Endothelial cell of umbilical vein (primary cell): ENCODE measurements at regions not wholly inside any gene's neighbourhood (a gene's known extent, or its start where the extent isn't known, plus 50 kb on each side); places are given as distances from the start of the nearest gene placed in this dataset.

Experiments used
- BruUV-seq: library from RNA; stranded (reverse); fragments of 400-500 nt; replicated peaks from 2 replicates; lab custom pipeline; 2021; lab: Mats Ljungman, UMichigan
- CTCF ChIA-PET: fragments of 300-600, 350-600 bp; sonication (Branson Sonifier 250); formaldehyde crosslinking; loops from one replicate; lab custom pipeline; 2021; ENCODE audit warnings: antibody characterized with exemption, inconsistent platforms; lab: Charles Lee
- POLR2A ChIA-PET: fragments of 300-600, 350-600 bp; sonication (Branson Sonifier 250); formaldehyde crosslinking; loops from one replicate; lab custom pipeline; 2021; ENCODE audit warnings: antibody characterized with exemption, inconsistent platforms; lab: Charles Lee
- DNase-seq: peaks from one replicate; pipeline ENCODE4 v3.0.0-alpha.2; 2011; ENCODE audit warnings: low read depth, low spot score
- FAIRE-seq: peaks from 2 replicates; lab custom pipeline; 2011; peaks lifted over from hg19 to GRCh38; lab: Jason Lieb, UNC
- H2AFZ ChIP-seq: 2 replicates; pipeline ENCODE4 v1.6.0; 2012; ENCODE audit warnings: low read depth, low read length, control low read depth, inconsistent platforms
- H3K27ac ChIP-seq: 2 replicates; pipeline ENCODE4 v1.5.1; 2011; ENCODE audit warnings: low read depth, mild to moderate bottlenecking, control low read depth, low read length, moderate library complexity; ENCODE audit not compliant: insufficient read depth
- H3K27me3 ChIP-seq, 2 experiments: 2 replicates each; pipeline versions ENCODE4 v1.6.0 to v1.6.1; 2011; ENCODE audit warnings: low read length in 2 of 2, mixed read lengths in 1 of 2; ENCODE audit not compliant: control insufficient read depth in 2 of 2, insufficient read depth in 2 of 2
- H3K36me3 ChIP-seq, 2 experiments: 2 replicates in 1 of 2; 3 replicates in 1 of 2; pipeline ENCODE4 v1.5.1; 2011; ENCODE audit warnings: low read length in 2 of 2, mild to moderate bottlenecking in 1 of 2, moderate library complexity in 1 of 2; ENCODE audit not compliant: control insufficient read depth in 2 of 2, insufficient read depth in 2 of 2; ENCODE audit errors: extremely low read depth in 1 of 2
- H3K4me1 ChIP-seq: 3 replicates; pipeline ENCODE4 v1.5.1; 2011; ENCODE audit warnings: mild to moderate bottlenecking, low read length; ENCODE audit not compliant: control insufficient read depth, insufficient read depth; ENCODE audit errors: extremely low read depth
- H3K4me2 ChIP-seq: 2 replicates; pipeline ENCODE4 v1.6.1; 2011; ENCODE audit warnings: low read length, control low read depth, mixed read lengths; ENCODE audit not compliant: insufficient read depth
- H3K4me3 ChIP-seq, 3 experiments: fragments of 200-600 bp in 1 of 3; sonication (generic), shearing (Covaris generic) in 1 of 3; replicated peaks in 1 of 3; 2 replicates each; pipeline ENCODE4 v1.5.1; 2011 to 2016; ENCODE audit warnings: control low read depth in 3 of 3, low read length in 3 of 3, mild to moderate bottlenecking in 2 of 3, inconsistent platforms in 1 of 3, low read depth in 1 of 3, moderate library complexity in 1 of 3; ENCODE audit not compliant: insufficient read depth in 1 of 3
- H3K79me2 ChIP-seq: 2 replicates; pipeline ENCODE4 v1.6.0; 2012; ENCODE audit warnings: low read length, inconsistent platforms; ENCODE audit not compliant: control insufficient read depth, insufficient read depth
- H3K9ac ChIP-seq: replicated peaks from 2 replicates; pipeline ENCODE3; 2011; ENCODE audit warnings: low read length, control low read depth; ENCODE audit not compliant: insufficient read depth; ENCODE audit errors: extremely low read depth
- H3K9me1 ChIP-seq: replicated peaks from 3 replicates; pipeline ENCODE4 v1.6.0; 2011; ENCODE audit warnings: mild to moderate bottlenecking, low read length; ENCODE audit not compliant: control insufficient read depth, insufficient read depth; ENCODE audit errors: extremely low read depth
- H3K9me3 ChIP-seq: replicated peaks from 2 replicates; pipeline ENCODE4 v1.5.1; 2012; ENCODE audit warnings: low read length, inconsistent platforms; ENCODE audit not compliant: control insufficient read depth, insufficient read depth
- H4K20me1 ChIP-seq: replicated peaks from 2 replicates; pipeline ENCODE3; 2011; ENCODE audit warnings: mild to moderate bottlenecking, low read length; ENCODE audit not compliant: control insufficient read depth, insufficient read depth; ENCODE audit errors: extremely low read depth
- CTCF ChIP-seq, 2 donors: IDR thresholded peaks; 1 replicate in 1 of 2; 2 replicates in 1 of 2; pipeline ENCODE4 v1.5.1; 2011; ENCODE audit warnings: low read length in 2 of 2, mild to moderate bottlenecking in 2 of 2, moderate library complexity in 2 of 2, control low read depth in 1 of 2, inconsistent platforms in 1 of 2, low read depth in 1 of 2; ENCODE audit not compliant: insufficient read depth in 1 of 2; ENCODE audit errors: extremely low read depth in 1 of 2
- EZH2 ChIP-seq: IDR thresholded peaks from 2 replicates; pipeline ENCODE4 v1.6.1; 2012; ENCODE audit warnings: borderline replicate concordance, low read depth, mild to moderate bottlenecking, moderate library complexity, low read length, inconsistent platforms; ENCODE audit not compliant: severe bottlenecking
- FOS ChIP-seq: IDR thresholded peaks from 2 replicates; pipeline ENCODE4 v1.6.1; 2011; ENCODE audit warnings: mild to moderate bottlenecking, low read length, moderate library complexity, borderline replicate concordance; ENCODE audit not compliant: insufficient read depth
- GATA2 ChIP-seq: IDR thresholded peaks from 2 replicates; pipeline ENCODE4 v1.7.0; 2011; ENCODE audit warnings: low read depth, mild to moderate bottlenecking, moderate library complexity, mixed read lengths, low read length; ENCODE audit not compliant: insufficient read length, insufficient read depth
- JUN ChIP-seq: IDR thresholded peaks from 2 replicates; pipeline ENCODE4 v1.6.1; 2011; ENCODE audit warnings: borderline replicate concordance, low read depth; ENCODE audit not compliant: insufficient read length, insufficient read depth
- MAX ChIP-seq: IDR thresholded peaks from 2 replicates; pipeline ENCODE4 v1.6.1; 2011; ENCODE audit not compliant: insufficient read depth, insufficient read length
- MYC ChIP-seq: IDR thresholded peaks from one replicate; pipeline ENCODE4 v1.6.1; 2011; ENCODE audit warnings: mild to moderate bottlenecking, low read depth, low read length
- POLR2A ChIP-seq: IDR thresholded peaks from 2 replicates; pipeline ENCODE4 v1.6.1; 2012; ENCODE audit warnings: low read depth, mild to moderate bottlenecking, control low read depth, low read length
- POLR2AphosphoS5 ChIP-seq: IDR thresholded peaks from 2 replicates; pipeline ENCODE4 v1.6.1; 2012; ENCODE audit warnings: low read depth, mild to moderate bottlenecking, control low read depth, low read length, moderate library complexity; ENCODE audit not compliant: insufficient read depth
- dilution Hi-C: fragments of 300-500 bp; cut with MboI; formaldehyde crosslinking; loops from one replicate; pipeline ENCODE4 v1.15.0; 2019; ENCODE audit warnings: low sequenced_read_pairs; ENCODE audit not compliant: extremely low pct_ligation_motif_present
- intact Hi-C: fragments of 100-400 bp; cut with micrococcal nuclease; formaldehyde crosslinking; loops from one replicate; pipeline ENCODE4 v1.10.0; 2022

- no TSS peak for BruUV-seq
- no peak for TF ChIP-seq EZH2
- TF ChIP-seq CTCF (IDR thresholded peaks at IDR 0.05; ENCODE audit: extremely low read depth in 1 of 2, insufficient read depth in 1 of 2, low read depth in 1 of 2, low read length in 2 of 2), result no peak
- Histone ChIP-seq H3K4me3 (no peak overlapping the region), H3K79me2 (no peaks in the 10 kb centered on the region), H3K4me1 (no peaks in the 10 kb centered on the region), H3K27me3 (peaks cover 0 to 3% of the 10 kb centered on the region in 2 experiments), H3K27ac (no peak overlapping the region), H2AFZ (no peak overlapping the region), H3K9me1 (no peaks in the 10 kb centered on the region), H3K4me2 (no peak overlapping the region), H3K36me3 (no peaks in the 10 kb centered on the region), H4K20me1 (no peaks in the 10 kb centered on the region), H3K9ac (no peak overlapping the region), H3K9me3 (no peaks in the 10 kb centered on the region)
- no peak for FAIRE-seq
- dilution Hi-C loops, result no loop called here
- ChIA-PET CTCF (interaction anchor here (0.9 to 1.5 kb wide), 3 partner anchors 7 to 16 kb away, joined by 3 read pairs; no protein-coding TSS in a partner anchor), POLR2A (no interaction called here)
- intact Hi-C loops, result no loop called here
- DNase-seq, result no peak
These were observed 114.5 kb upstream of the KCNK2 start for GRCh38 chr1:214967865-214968575.

GRCh38 chr1:214970016-214970415 is 112.5 kb upstream of the KCNK2 start:
- H4K20me1 ChIP-seq, result no peaks in the 10 kb centered on the region
- dilution Hi-C loops, result no loop called here
- H3K27me3 ChIP-seq, result peaks cover 2 to 5% of the 10 kb centered on the region in 2 experiments
- TF ChIP-seq POLR2AphosphoS5, result no peak
- no peak for TF ChIP-seq CTCF (IDR thresholded peaks at IDR 0.05; ENCODE audit: extremely low read depth in 1 of 2, insufficient read depth in 1 of 2, low read depth in 1 of 2, low read length in 2 of 2)
- no peak for TF ChIP-seq MAX
- TF ChIP-seq POLR2A, result no peak
- TF ChIP-seq FOS, result no peak
- no peak for TF ChIP-seq GATA2
- TF ChIP-seq MYC, result no peak
- no peak for TF ChIP-seq EZH2
- no peak for TF ChIP-seq JUN
- no peak overlapping the region for H2AFZ ChIP-seq
- FAIRE-seq (no peak), DNase-seq (no peak)
- no TSS peak for BruUV-seq
- intact Hi-C loops, result no loop called here
- H3K79me2 ChIP-seq, result no peaks in the 10 kb centered on the region
- H3K27ac ChIP-seq, result no peak overlapping the region
- no peaks in the 10 kb centered on the region for H3K9me3 ChIP-seq
- no peaks in the 10 kb centered on the region for H3K4me1 ChIP-seq
- no peaks in the 10 kb centered on the region for H3K36me3 ChIP-seq
- no peaks in the 10 kb centered on the region for H3K9me1 ChIP-seq
- POLR2A ChIA-PET, result no interaction called here
- H3K9ac ChIP-seq, result no peak overlapping the region
- H3K4me3 ChIP-seq, result no peak overlapping the region
- H3K4me2 ChIP-seq, result no peak overlapping the region
- CTCF ChIA-PET, result no interaction called here
